ENCODE measurements at regions not wholly inside any gene's neighbourhood (a gene's known extent, or its start where the extent isn't known, plus 50 kb on each side); places are given as distances from the start of the nearest gene placed in this dataset.

- no peak for DNase-seq (ENCODE audit: low spot score)
Observed at GRCh38 chr1:239436286-239436685, 49.9 kb downstream of the CHRM3 start.

- DNase-seq (ENCODE audit: low spot score) = no peak
Observed at GRCh38 chr1:239437822-239438221, 51.5 kb downstream of the CHRM3 start.

- no peak for DNase-seq (ENCODE audit: low spot score)
Observed at GRCh38 chr1:239438891-239439290, 52.5 kb downstream of the CHRM3 start.

- DNase-seq (ENCODE audit: low spot score) = no peak
Observed at GRCh38 chr1:239443361-239443760, 57.0 kb downstream of the CHRM3 start.

- no peak for DNase-seq (ENCODE audit: low spot score)
Observed at GRCh38 chr1:239446611-239447010, 60.2 kb downstream of the CHRM3 start.

- no peak for DNase-seq (ENCODE audit: low spot score)
Observed at GRCh38 chr1:239448911-239449310, 62.5 kb downstream of the CHRM3 start.

GRCh38 chr1:239455743-239456142 lies 69.4 kb downstream of the CHRM3 start:
- DNase-seq (ENCODE audit: low spot score) = no peak

GRCh38 chr1:239456788-239457187 lies 70.4 kb downstream of the CHRM3 start:
- no peak for DNase-seq (ENCODE audit: low spot score)

- DNase-seq (ENCODE audit: low spot score) = no peak
Observed at GRCh38 chr1:239457491-239458143, 71.2 kb downstream of the CHRM3 start.

- DNase-seq (ENCODE audit: low spot score) = no peak
Observed at GRCh38 chr1:239458144-239458500, 71.8 kb downstream of the CHRM3 start.

- DNase-seq (ENCODE audit: low spot score) = no peak
Observed at GRCh38 chr1:239467730-239468129, 81.4 kb downstream of the CHRM3 start.

- no peak for DNase-seq (ENCODE audit: low spot score)
Observed at GRCh38 chr1:239478069-239478468, 91.7 kb downstream of the CHRM3 start.

GRCh38 chr1:239483391-239483790 lies 97.0 kb downstream of the CHRM3 start:
- no peak for DNase-seq (ENCODE audit: low spot score)

GRCh38 chr1:239493811-239494414 lies 107.5 kb downstream of the CHRM3 start:
- DNase-seq (ENCODE audit: low spot score) = no peak

- DNase-seq (ENCODE audit: low spot score) = no peak
Observed at GRCh38 chr1:239505094-239505493, 118.7 kb downstream of the CHRM3 start.

- no peak for DNase-seq (ENCODE audit: low spot score)
Observed at GRCh38 chr1:239507826-239508225, 121.5 kb downstream of the CHRM3 start.

- DNase-seq (ENCODE audit: low spot score) = no peak
Observed at GRCh38 chr1:239511875-239512274, 125.5 kb downstream of the CHRM3 start.

- DNase-seq (ENCODE audit: low spot score) = no peak
Observed at GRCh38 chr1:239516579-239516978, 130.2 kb downstream of the CHRM3 start.

GRCh38 chr1:239526391-239526790 lies 140.0 kb downstream of the CHRM3 start:
- no peak for DNase-seq (ENCODE audit: low spot score)

GRCh38 chr1:239527051-239527693 lies 140.8 kb downstream of the CHRM3 start:
- no peak for DNase-seq (ENCODE audit: low spot score)

- DNase-seq (ENCODE audit: low spot score) = no peak
Observed at GRCh38 chr1:239536165-239536849, 149.9 kb downstream of the CHRM3 start.

- no peak for DNase-seq (ENCODE audit: low spot score)
Observed at GRCh38 chr1:239537795-239538194, 151.4 kb downstream of the CHRM3 start.

Measured in CD4-positive, alpha-beta T cell treated with Interleukin-6 at 100 ng/mL for 8 hours (primary cell).